ENCODE measurements at regions not wholly inside any gene's neighbourhood (a gene's known extent, or its start where the extent isn't known, plus 50 kb on each side); places are given as distances from the start of the nearest gene placed in this dataset.

DNA sequence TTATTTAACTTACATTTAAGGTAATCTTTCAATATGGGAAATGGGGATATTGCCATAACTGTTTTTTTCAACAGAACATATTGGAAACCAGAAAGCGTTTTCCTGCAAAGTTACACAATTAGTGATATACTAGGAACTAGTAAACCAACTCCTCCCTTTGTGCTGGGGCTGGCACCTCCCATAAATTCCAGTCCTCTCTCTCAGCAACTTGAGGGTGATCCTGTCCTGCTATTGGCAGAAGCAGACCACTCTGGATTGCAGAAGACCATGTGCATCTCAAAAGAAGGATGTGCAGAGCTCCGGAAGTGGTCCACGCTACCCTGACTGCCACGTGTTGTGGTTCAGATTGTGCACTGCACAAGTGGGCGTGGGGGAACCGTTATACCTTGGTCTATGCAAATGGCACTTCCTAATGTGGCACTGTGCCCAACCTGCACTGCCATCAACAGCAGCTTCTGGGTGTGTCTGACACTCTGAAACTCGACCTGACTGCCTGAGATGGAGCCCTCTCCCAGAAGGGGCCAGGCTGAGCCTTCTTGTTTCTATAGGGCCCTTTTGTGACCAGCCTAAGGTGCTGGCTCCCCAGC lies 219.2 kb downstream of the ZNF516 start:
- intact Hi-C loops (cut with micrococcal nuclease; ENCODE audit: unreplicated experiment): no loop called here

DNA sequence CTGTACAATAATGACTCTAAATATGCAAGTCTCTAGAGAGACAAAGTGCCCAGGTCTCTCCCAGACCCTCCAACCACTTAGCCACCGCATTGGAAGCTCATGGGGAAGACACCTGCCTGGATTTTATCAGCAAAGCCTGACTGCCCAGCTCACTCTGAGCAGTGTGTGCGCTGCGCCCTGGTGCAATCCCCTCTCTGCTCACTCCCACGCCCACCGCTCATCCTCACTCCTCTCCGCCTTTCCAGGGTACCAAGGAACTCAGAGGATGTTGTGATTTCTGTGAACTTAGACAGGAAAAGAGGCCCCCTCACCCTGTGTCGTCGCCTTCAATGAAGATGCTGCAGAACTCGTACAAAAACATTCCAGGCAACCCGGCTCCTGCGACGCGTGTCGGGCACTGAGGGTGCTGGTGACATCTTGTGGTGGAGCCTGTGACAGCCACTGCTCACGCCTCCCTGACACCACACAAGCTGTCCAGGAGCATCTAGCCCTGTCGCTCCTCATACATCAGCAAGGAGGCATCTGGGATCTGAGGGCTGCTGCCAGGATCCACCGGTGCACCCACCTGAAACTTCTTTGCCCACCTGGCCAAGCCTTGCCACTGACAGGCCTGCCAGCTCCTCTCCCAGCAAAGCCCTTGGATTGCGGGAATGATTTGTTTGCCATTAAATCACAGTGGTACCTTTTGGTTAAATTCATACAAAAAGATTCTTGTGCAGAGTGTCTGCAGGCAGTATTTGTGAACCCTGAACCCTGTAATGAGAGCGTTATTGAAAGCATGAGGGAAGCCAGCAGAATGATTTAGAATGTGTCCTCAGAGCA lies 220.4 kb downstream of the ZNF516 start:
- Histone ChIP-seq H3K4me3 (ENCODE audit: low read depth, low read length, poor library complexity, severe bottlenecking) (no peak overlapping the region), H3K36me3 (ENCODE audit: insufficient read depth, low read length) (no peaks in the 10 kb centered on the region), H3K4me2 (ENCODE audit: low read length) (no peak overlapping the region), H4K20me1 (ENCODE audit: insufficient read depth, low read length) (no peaks in the 10 kb centered on the region), H2AFZ (ENCODE audit: low read length) (no peak overlapping the region), H3K9me3 (ENCODE audit: low read length) (no peaks in the 10 kb centered on the region), H3K4me1 (ENCODE audit: insufficient read depth, low read length, poor library complexity, severe bottlenecking) (peaks cover 10% of the 10 kb centered on the region), H3K79me2 (ENCODE audit: insufficient read depth, low read depth, low read length) (no peaks in the 10 kb centered on the region), H3K27ac (ENCODE audit: low read depth, low read length, poor library complexity, severe bottlenecking) (no peak overlapping the region), H3K9me2 (ENCODE audit: insufficient read depth, low read length) (no peaks in the 10 kb centered on the region)
- CTCF ChIA-PET (ENCODE audit: unreplicated experiment): no interaction called here
- intact Hi-C loops (cut with micrococcal nuclease; ENCODE audit: unreplicated experiment): no loop called here
- no peak for TF ChIP-seq EZH2phosphoT487 (IDR thresholded peaks at IDR 0.05; ENCODE audit: borderline replicate concordance, low read depth, low read length)
- TF ChIP-seq, protein P1, sequence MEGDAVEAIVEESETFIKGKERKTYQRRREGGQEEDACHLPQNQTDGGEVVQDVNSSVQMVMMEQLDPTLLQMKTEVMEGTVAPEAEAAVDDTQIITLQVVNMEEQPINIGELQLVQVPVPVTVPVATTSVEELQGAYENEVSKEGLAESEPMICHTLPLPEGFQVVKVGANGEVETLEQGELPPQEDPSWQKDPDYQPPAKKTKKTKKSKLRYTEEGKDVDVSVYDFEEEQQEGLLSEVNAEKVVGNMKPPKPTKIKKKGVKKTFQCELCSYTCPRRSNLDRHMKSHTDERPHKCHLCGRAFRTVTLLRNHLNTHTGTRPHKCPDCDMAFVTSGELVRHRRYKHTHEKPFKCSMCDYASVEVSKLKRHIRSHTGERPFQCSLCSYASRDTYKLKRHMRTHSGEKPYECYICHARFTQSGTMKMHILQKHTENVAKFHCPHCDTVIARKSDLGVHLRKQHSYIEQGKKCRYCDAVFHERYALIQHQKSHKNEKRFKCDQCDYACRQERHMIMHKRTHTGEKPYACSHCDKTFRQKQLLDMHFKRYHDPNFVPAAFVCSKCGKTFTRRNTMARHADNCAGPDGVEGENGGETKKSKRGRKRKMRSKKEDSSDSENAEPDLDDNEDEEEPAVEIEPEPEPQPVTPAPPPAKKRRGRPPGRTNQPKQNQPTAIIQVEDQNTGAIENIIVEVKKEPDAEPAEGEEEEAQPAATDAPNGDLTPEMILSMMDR (conservative IDR thresholded peaks at IDR 0.05; ENCODE audit: low read length): peak; percentile 59
- BruUV-seq (replicated peaks): no TSS peak
- peak; percentile 8 for DNase-seq (ENCODE audit: low spot score)
- POLR2A ChIA-PET: no interaction called here

More for the DNA sequence above, 219.2 kb downstream of the ZNF516 start:
- ChIA-PET POLR2A (no interaction called here), CTCF (ENCODE audit: unreplicated experiment) (no interaction called here)
- H3K4me1 ChIP-seq (ENCODE audit: insufficient read depth, low read length, poor library complexity, severe bottlenecking): peaks cover 10% of the 10 kb centered on the region
- H3K36me3 ChIP-seq (ENCODE audit: insufficient read depth, low read length): no peaks in the 10 kb centered on the region
- H3K4me2 ChIP-seq (ENCODE audit: low read length): peak overlapping the region; percentile 35; the same call in 1 of the 2 replicates
- H3K9me2 ChIP-seq (ENCODE audit: insufficient read depth, low read length): no peaks in the 10 kb centered on the region
- H4K20me1 ChIP-seq (ENCODE audit: insufficient read depth, low read length): no peaks in the 10 kb centered on the region
- no peak overlapping the region for H3K27ac ChIP-seq (ENCODE audit: low read depth, low read length, poor library complexity, severe bottlenecking)
- no TSS peak for BruUV-seq (replicated peaks)
- H3K9me3 ChIP-seq (ENCODE audit: low read length): no peaks in the 10 kb centered on the region
- DNase-seq (ENCODE audit: low spot score): peak; percentile 50
- no peak for TF ChIP-seq EZH2phosphoT487 (IDR thresholded peaks at IDR 0.05; ENCODE audit: borderline replicate concordance, low read depth, low read length)
- TF ChIP-seq, protein P1 (conservative IDR thresholded peaks at IDR 0.05; ENCODE audit: low read length): no peak
- H2AFZ ChIP-seq (ENCODE audit: low read length): peak overlapping the region; percentile 58; the same call in 1 of the 2 replicates
- no peaks in the 10 kb centered on the region for H3K79me2 ChIP-seq (ENCODE audit: insufficient read depth, low read depth, low read length)
- H3K4me3 ChIP-seq (ENCODE audit: low read depth, low read length, poor library complexity, severe bottlenecking): no peak overlapping the region

DNA sequence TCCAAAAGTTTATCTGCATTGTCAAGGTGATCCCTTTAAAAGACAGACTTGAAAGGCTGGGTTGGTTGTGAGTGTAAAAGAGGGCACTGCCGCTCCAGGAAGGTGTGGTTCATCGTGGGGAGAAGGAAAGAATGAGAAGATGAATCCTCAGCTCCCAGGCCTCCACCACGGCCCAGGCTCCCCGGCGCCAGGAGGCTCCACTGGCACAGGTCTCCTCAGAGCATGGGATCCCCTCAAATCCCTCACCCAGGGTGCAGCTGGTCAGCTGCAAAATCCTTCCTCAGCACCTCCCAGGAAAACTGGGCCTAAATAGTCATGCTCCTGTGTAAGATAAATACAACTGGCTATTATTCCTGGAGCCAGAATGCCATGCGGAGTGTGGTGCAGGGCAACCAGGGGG lies 221.1 kb downstream of the ZNF516 start:
- BruUV-seq (replicated peaks): no TSS peak
- H3K4me3 ChIP-seq (ENCODE audit: low read depth, low read length, poor library complexity, severe bottlenecking): no peak overlapping the region
- H3K4me2 ChIP-seq (ENCODE audit: low read length): no peak overlapping the region
- no peaks in the 10 kb centered on the region for H3K9me3 ChIP-seq (ENCODE audit: low read length)
- intact Hi-C loops (cut with micrococcal nuclease; ENCODE audit: unreplicated experiment): no loop called here
- TF ChIP-seq, protein P1 (conservative IDR thresholded peaks at IDR 0.05; ENCODE audit: low read length): no peak
- POLR2A ChIA-PET: no interaction called here
- no peak overlapping the region for H3K27ac ChIP-seq (ENCODE audit: low read depth, low read length, poor library complexity, severe bottlenecking)
- peaks cover 10% of the 10 kb centered on the region for H3K4me1 ChIP-seq (ENCODE audit: insufficient read depth, low read length, poor library complexity, severe bottlenecking)
- no peaks in the 10 kb centered on the region for H3K36me3 ChIP-seq (ENCODE audit: insufficient read depth, low read length)
- H3K9me2 ChIP-seq (ENCODE audit: insufficient read depth, low read length): no peaks in the 10 kb centered on the region
- H2AFZ ChIP-seq (ENCODE audit: low read length): no peak overlapping the region
- DNase-seq (ENCODE audit: low spot score): no peak
- CTCF ChIA-PET (ENCODE audit: unreplicated experiment): no interaction called here
- no peaks in the 10 kb centered on the region for H3K79me2 ChIP-seq (ENCODE audit: insufficient read depth, low read depth, low read length)
- H4K20me1 ChIP-seq (ENCODE audit: insufficient read depth, low read length): no peaks in the 10 kb centered on the region
